GM19238 (cell line): ENCODE measurements at regions not wholly inside any gene's neighbourhood (a gene's known extent, or its start where the extent isn't known, plus 50 kb on each side); places are given as distances from the start of the nearest gene placed in this dataset.

ENCODE experiments used
- DNase-seq: peaks from one replicate; pipeline ENCODE4 v3.0.0; 2011; ENCODE audit warnings: low spot score; ENCODE audit not compliant: insufficient read length

DNA sequence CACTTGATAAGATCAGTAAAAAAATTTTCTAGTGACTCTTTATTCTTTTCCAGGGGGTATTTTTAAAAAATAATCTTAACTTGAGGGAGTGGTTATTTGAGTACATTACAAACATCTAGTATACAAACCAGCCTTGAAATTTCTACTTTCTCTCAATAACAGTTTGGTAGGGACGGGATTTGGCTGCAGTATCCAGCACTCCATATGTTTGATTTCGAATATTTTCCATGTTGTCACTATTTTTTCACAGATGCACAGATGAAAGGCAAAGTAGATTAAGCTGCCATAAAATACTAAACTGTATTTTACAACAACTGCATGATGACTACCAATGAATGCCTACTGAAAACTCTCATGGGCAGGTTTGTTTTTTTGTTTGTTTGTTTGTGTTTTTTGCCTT is 225.0 kb downstream of the COX7B2 start:
- DNase-seq, result no peak

DNA sequence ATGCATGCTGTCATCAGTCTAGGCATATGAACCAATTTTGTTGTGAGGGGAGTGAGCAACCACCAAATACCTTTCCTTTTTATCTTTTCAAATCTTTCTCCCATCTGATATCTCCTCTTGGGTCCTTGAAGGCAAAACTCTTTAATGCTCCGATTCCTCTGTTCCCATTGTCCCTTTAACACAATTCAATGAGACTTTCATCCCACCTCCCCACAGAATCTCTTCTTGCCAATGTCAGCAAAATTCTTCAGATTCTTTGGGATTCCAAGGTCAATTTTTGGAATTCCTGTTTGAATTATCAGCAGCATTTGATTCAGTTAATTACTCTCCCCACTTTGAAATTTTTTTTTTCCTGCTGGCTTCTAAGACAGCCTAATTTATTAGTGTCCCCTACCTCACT is 232.7 kb downstream of the COX7B2 start:
- no peak for DNase-seq

DNA sequence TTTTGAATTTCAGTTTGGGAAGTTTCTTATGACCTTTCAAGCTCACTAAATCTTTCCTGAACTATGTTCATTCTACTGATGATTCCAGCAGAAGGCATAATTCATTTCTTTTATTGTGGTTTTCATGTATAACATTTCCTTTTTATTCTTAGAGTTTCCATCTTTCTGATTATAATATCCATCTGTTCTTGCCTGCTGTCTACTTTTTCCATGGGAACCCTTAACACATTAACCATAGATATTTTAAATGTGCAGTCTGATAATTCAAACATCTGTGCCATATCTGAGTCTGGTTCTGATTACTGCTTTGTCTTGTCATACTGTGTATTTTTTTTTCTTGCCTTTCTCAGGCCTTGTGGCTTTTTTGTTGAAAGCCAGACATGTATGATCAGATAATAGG is 234.7 kb downstream of the COX7B2 start:
- DNase-seq, result no peak

DNA sequence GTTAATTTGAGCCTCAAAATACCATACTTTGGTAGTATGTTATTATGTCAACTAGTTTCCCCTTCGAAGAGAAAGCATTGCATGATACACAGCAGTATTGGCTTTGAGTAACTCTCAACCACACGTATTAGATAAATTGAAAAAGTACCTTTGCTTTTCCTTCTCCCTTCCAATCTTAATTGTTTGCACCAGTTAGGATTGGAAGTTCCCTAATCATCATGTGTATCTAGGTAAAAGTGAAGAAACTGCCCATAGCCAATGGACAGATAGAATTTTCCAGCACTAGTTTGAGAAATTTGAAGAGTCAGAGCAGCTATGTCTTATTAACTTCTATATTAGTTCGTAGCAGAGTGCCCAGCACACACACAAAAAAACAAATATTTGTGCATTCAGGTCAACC is 241.3 kb downstream of the COX7B2 start:
- no peak for DNase-seq

DNA sequence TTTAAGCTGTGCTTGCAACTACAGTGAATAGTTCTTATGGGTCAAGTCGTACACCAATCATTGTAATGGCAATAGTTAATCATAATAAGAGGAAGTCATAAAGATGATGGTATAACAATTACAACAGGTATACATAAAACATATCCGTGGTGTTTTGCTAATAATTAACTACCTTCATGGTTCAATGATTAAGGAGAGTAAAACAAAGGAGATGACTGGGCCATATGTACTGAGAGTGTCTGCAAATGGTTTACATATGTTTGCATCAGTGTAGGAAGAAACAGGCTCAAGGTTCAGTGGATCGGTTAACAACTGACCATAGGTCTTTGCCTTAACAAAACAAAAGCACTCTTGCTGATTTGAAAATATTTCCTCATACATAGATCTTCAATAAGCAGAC is 253.0 kb downstream of the COX7B2 start:
- no peak for DNase-seq

DNA sequence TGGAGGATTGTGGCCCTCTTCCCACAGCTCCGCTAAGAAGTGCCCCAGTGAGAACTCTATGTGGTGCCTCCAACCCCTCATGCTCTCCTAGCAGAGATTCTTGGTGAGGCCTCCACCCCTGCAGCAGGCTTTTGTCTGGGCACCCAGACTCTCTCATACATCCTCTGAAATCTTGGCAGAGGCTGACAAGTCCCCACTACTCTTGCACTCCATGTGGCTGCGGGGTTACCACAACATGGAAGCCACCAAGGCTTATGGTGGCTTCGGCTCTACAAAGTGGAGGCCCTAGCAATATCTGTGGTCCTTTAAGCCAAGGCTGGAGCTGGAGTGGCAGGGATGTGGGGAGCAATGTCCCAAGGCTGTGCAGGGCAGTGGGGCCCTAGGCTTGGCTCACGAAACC is 255.2 kb downstream of the COX7B2 start:
- DNase-seq, result no peak

DNA sequence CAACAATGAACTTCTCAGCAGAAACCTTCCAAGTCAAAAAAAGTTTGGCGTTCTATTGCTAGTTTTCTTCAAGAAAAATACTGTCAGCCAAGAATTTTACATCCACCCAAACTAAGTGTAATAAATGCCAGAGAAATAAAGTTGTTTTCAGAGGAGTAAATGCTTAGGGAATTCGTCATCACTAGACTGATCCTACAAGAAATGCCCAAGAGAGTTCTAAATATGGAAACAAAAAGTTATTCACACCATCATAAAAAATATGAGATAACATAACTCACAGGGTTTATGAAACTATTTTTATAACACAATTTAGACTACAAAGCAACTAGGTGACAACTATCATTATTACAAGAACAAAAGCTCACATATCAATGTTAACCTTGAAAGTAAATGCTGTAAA is 259.5 kb upstream of the GABRA2 start:
- no peak for DNase-seq

DNA sequence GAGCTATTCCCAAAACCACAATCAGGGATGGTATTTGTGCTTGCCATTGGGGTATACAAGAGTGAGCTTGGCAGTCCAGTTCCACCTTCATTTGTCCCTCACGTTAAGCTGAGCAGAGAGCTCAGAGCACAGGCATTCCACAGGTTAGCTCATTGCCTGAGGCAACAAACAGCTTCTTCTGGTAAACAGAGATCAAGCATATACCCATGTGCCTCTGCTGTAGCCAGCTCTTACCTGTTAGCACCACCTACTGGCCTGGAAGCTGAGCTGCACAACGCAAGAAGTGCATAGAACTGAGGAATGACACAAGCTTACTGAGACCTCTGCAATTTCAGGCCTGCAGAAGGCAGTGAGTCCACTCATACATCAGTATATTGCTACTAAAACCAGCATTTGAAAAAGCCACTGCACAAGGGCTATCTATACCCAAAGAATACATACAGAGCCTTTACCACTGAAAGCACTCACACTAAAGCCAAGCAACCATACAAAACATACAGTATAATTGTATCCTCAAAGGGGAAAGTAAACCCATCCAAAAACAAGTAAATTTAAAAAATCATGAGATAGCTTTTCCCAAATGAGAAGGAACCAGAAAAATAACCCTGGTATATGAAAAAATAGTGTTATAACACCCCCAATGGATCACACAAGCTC is 258.3 kb upstream of the GABRA2 start:
- DNase-seq, result peak; percentile 3

DNA sequence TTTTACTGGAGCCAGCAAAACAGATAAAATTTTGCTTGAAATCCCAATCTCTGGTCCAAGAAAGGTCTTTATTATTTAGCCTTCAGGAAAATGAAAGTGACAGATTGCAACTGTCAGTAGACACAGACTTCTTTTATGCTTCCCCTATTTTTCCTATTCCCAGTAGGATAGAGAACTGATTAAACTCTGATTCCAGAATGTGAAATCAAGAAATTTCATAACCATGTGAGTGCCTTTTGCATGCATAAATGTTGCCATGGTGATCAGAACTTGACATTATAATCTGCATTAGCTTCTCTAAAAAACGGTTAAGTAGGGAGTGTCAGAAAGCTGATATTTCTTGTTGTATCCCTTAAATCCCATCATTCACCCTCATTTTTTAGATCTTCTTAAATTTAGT is 255.2 kb upstream of the GABRA2 start:
- no peak for DNase-seq
